GM18526 (cell line): ENCODE measurements at regions not wholly inside any gene's neighbourhood (a gene's known extent, or its start where the extent isn't known, plus 50 kb on each side); places are given as distances from the start of the nearest gene placed in this dataset.

ENCODE experiments used
- POLR2A ChIP-seq: IDR thresholded peaks from 3 replicates; pipeline ENCODE4 v1.6.1; 2011; ENCODE audit not compliant: insufficient read length; ENCODE audit errors: extremely low read depth

GRCh38 chr2:8599421-8600242, 82.2 kb upstream of the ID2 start:
- TF ChIP-seq POLR2A, result no peak

GRCh38 chr2:8600456-8600855, 81.4 kb upstream of the ID2 start:
- no peak for TF ChIP-seq POLR2A

DNA sequence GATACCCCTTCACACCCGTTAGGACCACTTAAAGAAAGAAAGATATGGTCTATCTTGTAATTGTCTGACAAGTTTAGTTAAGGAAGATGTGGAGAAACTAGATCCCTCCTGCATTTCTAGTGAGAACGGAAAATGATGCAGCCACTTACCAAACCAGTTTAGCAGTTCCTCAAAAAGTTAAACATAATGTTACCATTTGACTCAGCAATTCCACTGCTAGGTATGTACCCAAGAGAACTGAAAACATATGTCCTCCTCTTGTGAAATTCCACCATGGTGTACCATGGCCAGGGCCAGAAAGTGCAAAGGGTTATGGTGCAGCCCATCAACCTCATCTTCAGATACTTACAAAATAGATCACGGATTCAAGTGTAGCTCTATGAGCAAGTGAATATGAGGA, 79.0 kb upstream of the ID2 start:
- TF ChIP-seq POLR2A, result no peak

GRCh38 chr2:8604262-8604661, 77.6 kb upstream of the ID2 start:
- no peak for TF ChIP-seq POLR2A

GRCh38 chr2:8605351-8606065, 76.3 kb upstream of the ID2 start:
- no peak for TF ChIP-seq POLR2A

DNA sequence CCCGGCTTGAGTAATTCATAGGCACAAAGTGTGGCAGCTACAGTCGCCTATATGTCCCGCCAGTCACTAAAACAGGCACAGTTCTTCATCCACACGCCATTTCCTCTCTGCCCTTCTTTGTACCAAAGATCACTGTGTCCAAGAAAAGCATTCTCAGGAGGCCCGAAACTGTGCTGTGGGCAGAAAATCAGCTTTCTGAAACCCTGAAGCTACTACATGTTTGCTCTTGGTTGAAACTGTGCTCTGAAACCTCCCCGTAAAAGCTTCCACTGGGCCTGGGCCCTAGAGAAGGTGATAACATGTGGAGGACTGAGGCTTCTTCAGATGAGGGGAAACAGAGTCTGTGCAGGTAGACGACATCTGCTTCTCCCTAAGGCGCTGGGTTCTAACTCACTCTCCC, 75.6 kb upstream of the ID2 start:
- no peak for TF ChIP-seq POLR2A

DNA sequence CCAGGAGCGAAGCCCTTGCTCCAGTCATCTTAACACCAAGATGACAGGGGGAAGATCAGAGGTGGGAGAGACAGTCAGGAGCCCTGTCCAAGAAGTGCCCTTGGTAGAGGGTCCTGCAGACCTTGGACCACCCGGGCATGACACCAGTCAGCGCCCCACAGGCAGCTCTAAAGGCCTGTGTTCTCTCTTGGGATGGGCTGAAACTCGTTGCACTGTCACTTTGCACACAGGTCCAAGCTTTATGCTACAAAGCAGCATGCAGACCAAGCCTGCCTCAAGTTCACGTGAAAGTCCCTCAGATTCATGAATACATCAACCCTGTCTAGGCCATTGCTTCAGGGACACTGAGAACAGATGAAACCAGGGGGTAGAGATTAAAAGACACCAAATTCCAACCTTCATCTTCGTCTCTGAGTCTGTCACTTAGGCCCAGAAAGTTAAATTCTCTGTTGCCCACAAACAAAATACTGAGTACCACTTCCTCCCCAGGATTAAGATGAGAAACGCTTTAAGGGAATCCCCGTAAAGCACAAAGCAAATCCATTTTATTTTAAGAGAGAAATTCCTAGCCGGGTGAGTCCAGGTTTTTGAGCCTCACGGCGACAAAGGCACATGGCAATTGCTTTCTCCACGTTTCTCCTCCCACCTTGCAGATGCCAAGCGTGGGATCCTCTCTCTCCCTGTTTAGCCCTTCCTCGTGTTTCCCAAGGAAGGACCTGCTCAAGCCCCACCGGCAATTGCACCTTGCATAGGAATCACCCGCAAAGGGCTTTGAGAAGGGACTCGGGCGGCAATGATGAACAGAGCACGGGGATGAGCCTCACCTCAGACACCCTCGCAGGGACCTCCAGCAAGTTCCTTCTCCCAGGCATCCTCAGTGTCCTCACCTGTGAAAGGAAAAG, 75.0 kb upstream of the ID2 start:
- TF ChIP-seq POLR2A, result no peak

- no peak for TF ChIP-seq POLR2A
Measured at GRCh38 chr2:8607606-8608005, 74.2 kb upstream of the ID2 start.

GRCh38 chr2:8608411-8608954, 73.4 kb upstream of the ID2 start:
- TF ChIP-seq POLR2A, result no peak

GRCh38 chr2:8609357-8609811, 72.5 kb upstream of the ID2 start:
- TF ChIP-seq POLR2A, result no peak

GRCh38 chr2:8611246-8611645, 70.6 kb upstream of the ID2 start:
- no peak for TF ChIP-seq POLR2A

DNA sequence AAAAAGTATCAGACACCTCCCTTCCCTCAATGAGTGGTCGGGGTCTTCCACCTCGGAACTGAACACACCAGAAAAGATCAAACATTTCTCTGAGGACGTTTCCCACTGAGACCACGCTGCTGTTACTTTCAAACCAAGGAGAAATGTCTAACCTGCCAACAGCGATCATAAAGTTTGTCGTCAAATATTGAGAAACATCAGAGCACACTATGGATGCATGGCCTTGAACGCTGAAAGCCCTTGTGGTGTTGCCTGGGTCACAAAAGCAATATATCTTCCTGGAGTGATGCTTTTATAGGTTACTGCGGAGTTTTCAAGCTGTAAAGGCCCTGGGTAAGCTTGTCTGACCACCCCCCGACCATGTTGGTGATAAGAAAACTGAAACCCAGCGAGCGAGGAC, 70.2 kb upstream of the ID2 start:
- TF ChIP-seq POLR2A, result no peak

- no peak for TF ChIP-seq POLR2A
Measured at GRCh38 chr2:8612734-8613179, 69.1 kb upstream of the ID2 start.

GRCh38 chr2:8614646-8615045, 67.2 kb upstream of the ID2 start:
- TF ChIP-seq POLR2A, result no peak

DNA sequence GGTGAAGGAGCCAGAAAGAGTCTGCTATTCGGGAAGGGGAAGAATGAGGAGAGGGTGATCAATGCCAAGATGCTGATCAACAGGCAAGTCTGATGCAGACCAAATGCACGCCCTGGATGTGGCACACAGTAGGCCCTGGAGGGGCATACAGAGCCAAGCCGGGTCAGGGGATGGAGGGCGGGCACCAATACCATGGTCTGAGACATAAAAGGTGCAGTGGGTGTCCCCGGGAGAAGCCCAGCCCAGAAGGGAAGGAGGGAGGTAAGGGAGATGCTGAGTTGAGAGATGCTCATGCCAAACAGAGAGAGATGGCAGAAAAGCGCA, 66.6 kb upstream of the ID2 start:
- TF ChIP-seq POLR2A, result no peak
